K562 (cell line): ENCODE measurements at regions not wholly inside any gene's neighbourhood (a gene's known extent, or its start where the extent isn't known, plus 50 kb on each side); places are given as distances from the start of the nearest gene placed in this dataset.

Experiments
- ATAC-seq: fragments of 200-7000 bp; cut with Tn5 transposase; 3 replicates; pipeline ENCODE4 v1.9.1; 2020; ENCODE audit warnings: moderate library complexity
- BruUV-seq: library from RNA; stranded (reverse); fragments of 400-500 nt; replicated peaks from 2 replicates; lab custom pipeline; 2021; lab: Mats Ljungman, UMichigan
- CTCF ChIA-PET: fragments of 300-600 bp; formaldehyde crosslinking; extraction: SDS; loops from one replicate; lab custom pipeline; 2021; ENCODE audit warnings: low intra/inter-chr PET ratio; lab: Yijun Ruan, JAX
- POLR2A ChIA-PET: fragments of 300-600, 350-650 bp; sonication (Branson Sonifier 250); formaldehyde crosslinking; extraction: SDS; loops from one replicate; lab custom pipeline; 2021; ENCODE audit warnings: antibody characterized with exemption, inconsistent platforms; lab: Yijun Ruan, JAX
- DNase-seq, 4 experiments: peaks; one replicate each; pipeline versions ENCODE4 v3.0.0 to v3.0.0-alpha.2; 2011 to 2018; ENCODE audit warnings: low spot score in 3 of 4, mixed read lengths in 3 of 4; ENCODE audit errors: extremely low read depth in 1 of 4
- FAIRE-seq: peaks from 2 replicates; lab custom pipeline; 2011; peaks lifted over from hg19 to GRCh38; lab: Jason Lieb, UNC
- H2AFZ ChIP-seq: 2 replicates; pipeline ENCODE4 v1.6.0; 2011; ENCODE audit warnings: low read depth, low read length, control low read depth, inconsistent platforms
- H3K27ac ChIP-seq: fragments of 200-600 bp; 3 replicates; pipeline ENCODE4 v1.8.0; 2011; ENCODE audit warnings: low read depth, mild to moderate bottlenecking, control low read depth, inconsistent platforms, low read length, moderate library complexity, mixed read lengths; ENCODE audit errors: extremely low read depth
- H3K27me3 ChIP-seq, 2 experiments: fragments of 300-600 bp in 1 of 2; 2 replicates in 1 of 2; 3 replicates in 1 of 2; pipeline versions ENCODE4 v1.6.0 to v1.8.0; 2011; ENCODE audit warnings: inconsistent platforms in 2 of 2, low read length in 2 of 2, mild to moderate bottlenecking in 1 of 2, mixed read lengths in 1 of 2, moderate library complexity in 1 of 2; ENCODE audit not compliant: control insufficient read depth in 2 of 2, insufficient read depth in 2 of 2
- H3K36me3 ChIP-seq: fragments of 300-600 bp; 3 replicates; pipeline ENCODE4 v1.8.0; 2011; ENCODE audit warnings: mild to moderate bottlenecking, low read length, inconsistent platforms; ENCODE audit not compliant: control insufficient read depth, insufficient read depth
- H3K4me1 ChIP-seq, 2 experiments: fragments of 200-600 bp in 1 of 2; replicated peaks in 1 of 2; 2 replicates in 1 of 2; 3 replicates in 1 of 2; pipeline versions ENCODE4 v1.5.1 to v1.8.0; 2011; ENCODE audit warnings: inconsistent platforms in 2 of 2, low read length in 2 of 2, mild to moderate bottlenecking in 1 of 2, mixed read lengths in 1 of 2, moderate library complexity in 1 of 2; ENCODE audit not compliant: control insufficient read depth in 2 of 2, insufficient read depth in 2 of 2
- H3K4me2 ChIP-seq: 2 replicates; pipeline ENCODE4 v1.6.1; 2011; ENCODE audit warnings: low read length, control low read depth, inconsistent platforms, mixed read lengths; ENCODE audit not compliant: insufficient read depth
- H3K4me3 ChIP-seq: fragments of 200-600 bp; sonication (generic), shearing (Covaris generic); 2 replicates; pipeline ENCODE4 v1.5.1; 2016; ENCODE audit warnings: control low read depth, inconsistent platforms
- H3K79me2 ChIP-seq: fragments of 200-600 bp; 3 replicates; pipeline ENCODE4 v1.8.0; 2011; ENCODE audit warnings: low read length, inconsistent platforms; ENCODE audit not compliant: control insufficient read depth, insufficient read depth
- H3K9ac ChIP-seq, 2 experiments: 2 replicates each; pipeline versions ENCODE4 v1.6.0 to v1.6.1; 2011; ENCODE audit warnings: low read depth in 2 of 2, low read length in 2 of 2, control low read depth in 1 of 2, inconsistent platforms in 1 of 2, mild to moderate bottlenecking in 1 of 2, mixed read lengths in 1 of 2; ENCODE audit not compliant: insufficient read depth in 1 of 2
- H3K9me1 ChIP-seq: one replicate; pipeline ENCODE4 v1.6.0; 2011; ENCODE audit warnings: inconsistent platforms, mild to moderate bottlenecking, low read length, moderate library complexity; ENCODE audit not compliant: control insufficient read depth, insufficient read depth
- H3K9me3 ChIP-seq: replicated peaks from 2 replicates; pipeline ENCODE4 v1.5.1; 2011; ENCODE audit warnings: low read depth, low read length, inconsistent platforms; ENCODE audit not compliant: control insufficient read depth, insufficient read depth
- H4K20me1 ChIP-seq: replicated peaks from 2 replicates; pipeline ENCODE4 v1.6.1; 2011; ENCODE audit warnings: low read length, inconsistent platforms, mixed read lengths; ENCODE audit not compliant: control insufficient read depth, insufficient read depth
- HDAC3 ChIP-seq: fragments of 450-650 bp; IDR thresholded peaks from 2 replicates; pipeline ENCODE4 v1.6.1; 2018; ENCODE audit warnings: borderline replicate concordance, mild to moderate bottlenecking, moderate library complexity; ENCODE audit not compliant: partially characterized antibody
- ILF3 ChIP-seq: fragments of 450-650 bp; IDR thresholded peaks from 2 replicates; pipeline ENCODE4 v1.6.1; 2018; ENCODE audit warnings: antibody characterized with exemption, mild to moderate bottlenecking, moderate library complexity, borderline replicate concordance
- MAFF ChIP-seq: IDR thresholded peaks from 2 replicates; pipeline ENCODE4 v1.6.1; 2012; ENCODE audit warnings: low read length, improper control_type of control experiment
- NFIC ChIP-seq: fragments of 450-650 bp; IDR thresholded peaks from 2 replicates; pipeline ENCODE4 v1.6.1; 2017; ENCODE audit warnings: mild to moderate bottlenecking, inconsistent platforms
- NONO ChIP-seq, 2 experiments: fragments of 200-400 bp in 1 of 2; fragments of 450-650 bp in 1 of 2; formaldehyde crosslinking in 1 of 2; IDR thresholded peaks; 2 replicates each; pipeline ENCODE4 v1.6.1; 2017; ENCODE audit warnings: low read depth in 2 of 2, mild to moderate bottlenecking in 2 of 2, moderate library complexity in 2 of 2, low read length in 1 of 2
- PHB2 ChIP-seq: fragments of 450-650 bp; IDR thresholded peaks from 2 replicates; pipeline ENCODE4 v1.6.1; 2017; ENCODE audit warnings: low read depth
- PYGO2 ChIP-seq: fragments of 450-650 bp; IDR thresholded peaks from 2 replicates; pipeline ENCODE4 v1.6.1; 2016; ENCODE audit warnings: mild to moderate bottlenecking, missing genetic modification characterization, moderate library complexity, missing compliant biosample characterization
- SP1 ChIP-seq: sonication (generic); formaldehyde crosslinking; IDR thresholded peaks from 2 replicates; pipeline ENCODE4 v1.8.1; 2022; ENCODE audit warnings: mild to moderate bottlenecking, missing genetic modification reagents
- SRSF9 ChIP-seq: fragments of 200-400 bp; formaldehyde crosslinking; IDR thresholded peaks from 2 replicates; pipeline ENCODE4 v1.6.1; 2017; ENCODE audit warnings: low read depth, low read length, borderline replicate concordance
- SUPT5H ChIP-seq: fragments of 450-650 bp; IDR thresholded peaks from 2 replicates; pipeline ENCODE4 v1.6.1; 2016
- ZNF354B ChIP-seq: fragments of 250-450 bp; sonication (Bioruptor Pico); IDR thresholded peaks from 2 replicates; pipeline ENCODE4 v1.4.0; 2020
- ZNF444 ChIP-seq: fragments of 250-450 bp; sonication (Bioruptor Pico); IDR thresholded peaks from 2 replicates; pipeline ENCODE4 v1.4.0; 2020; ENCODE audit warnings: mild to moderate bottlenecking, moderate library complexity
- WGBS: fragments of 100-300 bp; shearing (Covaris generic); methylation state at CpG from one replicate; pipeline ENCODE4 v1.1.6; 2016; ENCODE audit warnings: low coverage, mixed read lengths; ENCODE audit not compliant: insufficient coverage; ENCODE audit errors: missing lambda C conversion rate; 5-methylcytosine and 5-hydroxymethylcytosine counted together
- in situ Hi-C: fragments of 300-500 bp; cut with MboI; formaldehyde crosslinking; loops from 4 replicates; pipeline ENCODE4 v1.15.0; 2018; ENCODE audit warnings: inconsistent platforms, mixed read lengths
- intact Hi-C: fragments of 100-400 bp; cut with micrococcal nuclease; formaldehyde crosslinking; loops from 2 replicates; pipeline ENCODE4 v1.14.2; 2022
- TF ChIP-seq, protein P1 (sequence below): fragments of 450-650 bp; formaldehyde crosslinking; IDR thresholded peaks from 2 replicates; pipeline ENCODE4 v1.4.0; 2020; ENCODE audit warnings: mild to moderate bottlenecking, moderate library complexity
- TF ChIP-seq, protein P2 (sequence below): sonication (generic); IDR thresholded peaks from 2 replicates; pipeline ENCODE4 v1.6.1; 2016
- TF ChIP-seq, protein P3 (sequence below), 2 experiments: fragments of 450-650 bp; IDR thresholded peaks; 2 replicates each; pipeline ENCODE4 v1.6.1; 2016
- TF ChIP-seq, protein P4 (sequence below): sonication (generic); formaldehyde crosslinking; IDR thresholded peaks from 2 replicates; pipeline ENCODE4 v1.8.0; 2023; ENCODE audit warnings: missing genetic modification reagents, mild to moderate bottlenecking, borderline replicate concordance

DNA sequence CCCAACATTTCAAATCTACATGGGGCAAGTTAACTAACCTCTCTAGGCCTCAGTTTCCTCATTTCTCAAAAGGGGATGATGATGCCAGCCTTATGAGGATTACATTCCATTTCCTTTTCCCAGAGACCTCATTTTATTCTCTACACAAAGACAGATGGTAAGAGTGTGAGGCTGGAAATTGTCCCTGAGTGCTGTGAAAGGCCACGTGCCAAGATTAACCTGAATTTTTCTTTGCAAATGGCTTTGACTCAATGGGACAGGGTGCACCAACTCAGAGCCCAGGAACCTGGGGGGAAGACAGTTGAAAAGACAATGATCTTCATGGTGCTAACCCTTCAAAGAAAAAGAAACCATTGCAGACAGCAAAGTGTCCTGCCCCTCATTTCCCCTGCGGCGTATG is 332.8 kb downstream of the TMEM114 start:
- H3K4me2 ChIP-seq: no peak overlapping the region
- no peak overlapping the region for H2AFZ ChIP-seq
- no peaks in the 10 kb centered on the region for H3K9me1 ChIP-seq
- DNase-seq: no peak
- H3K36me3 ChIP-seq: no peaks in the 10 kb centered on the region
- 0% methylated on average over 3 of the region's 3 CpGs for WGBS
- ChIA-PET POLR2A (no interaction called here), CTCF (no interaction called here)
- no peaks in the 10 kb centered on the region for H3K79me2 ChIP-seq
- no TSS peak for BruUV-seq
- no peak overlapping the region for H3K27ac ChIP-seq
- in situ Hi-C loops: no loop called here
- no peaks in the 10 kb centered on the region for H3K4me1 ChIP-seq
- no peak for FAIRE-seq
- H3K9me3 ChIP-seq: no peaks in the 10 kb centered on the region
- H3K27me3 ChIP-seq: peaks cover 0 to 2% of the 10 kb centered on the region in 2 experiments; a peak in 1 of 5 replicates
- intact Hi-C loops: no loop called here
- 0 out of 2 replicates have a peak, but pooled peaks cover 4% of the 10 kb centered on the region for H4K20me1 ChIP-seq
- no peak overlapping the region for H3K4me3 ChIP-seq
- no peak overlapping the region for H3K9ac ChIP-seq
- ATAC-seq: no peak
- TF ChIP-seq, protein P1, sequence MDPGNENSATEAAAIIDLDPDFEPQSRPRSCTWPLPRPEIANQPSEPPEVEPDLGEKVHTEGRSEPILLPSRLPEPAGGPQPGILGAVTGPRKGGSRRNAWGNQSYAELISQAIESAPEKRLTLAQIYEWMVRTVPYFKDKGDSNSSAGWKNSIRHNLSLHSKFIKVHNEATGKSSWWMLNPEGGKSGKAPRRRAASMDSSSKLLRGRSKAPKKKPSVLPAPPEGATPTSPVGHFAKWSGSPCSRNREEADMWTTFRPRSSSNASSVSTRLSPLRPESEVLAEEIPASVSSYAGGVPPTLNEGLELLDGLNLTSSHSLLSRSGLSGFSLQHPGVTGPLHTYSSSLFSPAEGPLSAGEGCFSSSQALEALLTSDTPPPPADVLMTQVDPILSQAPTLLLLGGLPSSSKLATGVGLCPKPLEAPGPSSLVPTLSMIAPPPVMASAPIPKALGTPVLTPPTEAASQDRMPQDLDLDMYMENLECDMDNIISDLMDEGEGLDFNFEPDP: no peak
- TF ChIP-seq MAFF (no peak), ILF3 (no peak), SRSF9 (no peak), HDAC3 (no peak), NONO (IDR thresholded peaks at IDR 0.05; ENCODE audit: low read depth in 2 of 2, low read length in 1 of 2) (no peak), NFIC (no peak), SUPT5H (no peak), ZNF444 (CRISPR knock-in tag) (no peak), ZNF354B (no peak), PHB2 (no peak), SP1 (CRISPR knock-in tag) (no peak), PYGO2 (tag) (no peak)
- TF ChIP-seq, protein P2, sequence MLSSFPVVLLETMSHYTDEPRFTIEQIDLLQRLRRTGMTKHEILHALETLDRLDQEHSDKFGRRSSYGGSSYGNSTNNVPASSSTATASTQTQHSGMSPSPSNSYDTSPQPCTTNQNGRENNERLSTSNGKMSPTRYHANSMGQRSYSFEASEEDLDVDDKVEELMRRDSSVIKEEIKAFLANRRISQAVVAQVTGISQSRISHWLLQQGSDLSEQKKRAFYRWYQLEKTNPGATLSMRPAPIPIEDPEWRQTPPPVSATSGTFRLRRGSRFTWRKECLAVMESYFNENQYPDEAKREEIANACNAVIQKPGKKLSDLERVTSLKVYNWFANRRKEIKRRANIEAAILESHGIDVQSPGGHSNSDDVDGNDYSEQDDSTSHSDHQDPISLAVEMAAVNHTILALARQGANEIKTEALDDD: no peak
- TF ChIP-seq, protein P3, sequence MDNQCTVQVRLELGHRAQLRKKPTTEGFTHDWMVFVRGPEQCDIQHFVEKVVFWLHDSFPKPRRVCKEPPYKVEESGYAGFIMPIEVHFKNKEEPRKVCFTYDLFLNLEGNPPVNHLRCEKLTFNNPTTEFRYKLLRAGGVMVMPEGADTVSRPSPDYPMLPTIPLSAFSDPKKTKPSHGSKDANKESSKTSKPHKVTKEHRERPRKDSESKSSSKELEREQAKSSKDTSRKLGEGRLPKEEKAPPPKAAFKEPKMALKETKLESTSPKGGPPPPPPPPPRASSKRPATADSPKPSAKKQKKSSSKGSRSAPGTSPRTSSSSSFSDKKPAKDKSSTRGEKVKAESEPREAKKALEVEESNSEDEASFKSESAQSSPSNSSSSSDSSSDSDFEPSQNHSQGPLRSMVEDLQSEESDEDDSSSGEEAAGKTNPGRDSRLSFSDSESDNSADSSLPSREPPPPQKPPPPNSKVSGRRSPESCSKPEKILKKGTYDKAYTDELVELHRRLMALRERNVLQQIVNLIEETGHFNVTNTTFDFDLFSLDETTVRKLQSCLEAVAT (IDR thresholded peaks at IDR 0.05): no peak
- TF ChIP-seq, protein P4, sequence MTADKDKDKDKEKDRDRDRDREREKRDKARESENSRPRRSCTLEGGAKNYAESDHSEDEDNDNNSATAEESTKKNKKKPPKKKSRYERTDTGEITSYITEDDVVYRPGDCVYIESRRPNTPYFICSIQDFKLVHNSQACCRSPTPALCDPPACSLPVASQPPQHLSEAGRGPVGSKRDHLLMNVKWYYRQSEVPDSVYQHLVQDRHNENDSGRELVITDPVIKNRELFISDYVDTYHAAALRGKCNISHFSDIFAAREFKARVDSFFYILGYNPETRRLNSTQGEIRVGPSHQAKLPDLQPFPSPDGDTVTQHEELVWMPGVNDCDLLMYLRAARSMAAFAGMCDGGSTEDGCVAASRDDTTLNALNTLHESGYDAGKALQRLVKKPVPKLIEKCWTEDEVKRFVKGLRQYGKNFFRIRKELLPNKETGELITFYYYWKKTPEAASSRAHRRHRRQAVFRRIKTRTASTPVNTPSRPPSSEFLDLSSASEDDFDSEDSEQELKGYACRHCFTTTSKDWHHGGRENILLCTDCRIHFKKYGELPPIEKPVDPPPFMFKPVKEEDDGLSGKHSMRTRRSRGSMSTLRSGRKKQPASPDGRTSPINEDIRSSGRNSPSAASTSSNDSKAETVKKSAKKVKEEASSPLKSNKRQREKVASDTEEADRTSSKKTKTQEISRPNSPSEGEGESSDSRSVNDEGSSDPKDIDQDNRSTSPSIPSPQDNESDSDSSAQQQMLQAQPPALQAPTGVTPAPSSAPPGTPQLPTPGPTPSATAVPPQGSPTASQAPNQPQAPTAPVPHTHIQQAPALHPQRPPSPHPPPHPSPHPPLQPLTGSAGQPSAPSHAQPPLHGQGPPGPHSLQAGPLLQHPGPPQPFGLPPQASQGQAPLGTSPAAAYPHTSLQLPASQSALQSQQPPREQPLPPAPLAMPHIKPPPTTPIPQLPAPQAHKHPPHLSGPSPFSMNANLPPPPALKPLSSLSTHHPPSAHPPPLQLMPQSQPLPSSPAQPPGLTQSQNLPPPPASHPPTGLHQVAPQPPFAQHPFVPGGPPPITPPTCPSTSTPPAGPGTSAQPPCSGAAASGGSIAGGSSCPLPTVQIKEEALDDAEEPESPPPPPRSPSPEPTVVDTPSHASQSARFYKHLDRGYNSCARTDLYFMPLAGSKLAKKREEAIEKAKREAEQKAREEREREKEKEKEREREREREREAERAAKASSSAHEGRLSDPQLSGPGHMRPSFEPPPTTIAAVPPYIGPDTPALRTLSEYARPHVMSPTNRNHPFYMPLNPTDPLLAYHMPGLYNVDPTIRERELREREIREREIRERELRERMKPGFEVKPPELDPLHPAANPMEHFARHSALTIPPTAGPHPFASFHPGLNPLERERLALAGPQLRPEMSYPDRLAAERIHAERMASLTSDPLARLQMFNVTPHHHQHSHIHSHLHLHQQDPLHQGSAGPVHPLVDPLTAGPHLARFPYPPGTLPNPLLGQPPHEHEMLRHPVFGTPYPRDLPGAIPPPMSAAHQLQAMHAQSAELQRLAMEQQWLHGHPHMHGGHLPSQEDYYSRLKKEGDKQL (CRISPR knock-in tag): no peak
